ENCODE measurements at regions not wholly inside any gene's neighbourhood (a gene's known extent, or its start where the extent isn't known, plus 50 kb on each side); places are given as distances from the start of the nearest gene placed in this dataset.

DNA sequence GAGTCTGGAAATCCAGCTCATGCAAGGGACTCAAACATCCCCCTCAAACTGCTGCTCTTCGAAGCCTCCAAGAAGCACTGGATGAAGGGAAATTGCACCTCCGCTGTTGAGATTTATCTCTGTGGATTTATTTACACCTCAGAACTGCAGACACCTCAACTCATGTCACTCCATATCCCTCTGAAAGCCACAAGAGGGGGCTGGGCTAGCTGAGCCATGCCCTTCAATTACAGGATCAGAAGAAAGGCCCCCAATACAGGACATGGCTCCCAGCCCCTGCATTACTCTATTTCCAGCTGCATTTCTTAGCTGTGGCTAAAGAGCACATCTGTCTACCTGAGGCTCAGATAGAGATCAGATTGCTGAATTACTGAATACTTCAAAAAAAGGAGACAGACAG, 103.1 kb upstream of the DYNLRB2 start:
- TF ChIP-seq, protein P1, sequence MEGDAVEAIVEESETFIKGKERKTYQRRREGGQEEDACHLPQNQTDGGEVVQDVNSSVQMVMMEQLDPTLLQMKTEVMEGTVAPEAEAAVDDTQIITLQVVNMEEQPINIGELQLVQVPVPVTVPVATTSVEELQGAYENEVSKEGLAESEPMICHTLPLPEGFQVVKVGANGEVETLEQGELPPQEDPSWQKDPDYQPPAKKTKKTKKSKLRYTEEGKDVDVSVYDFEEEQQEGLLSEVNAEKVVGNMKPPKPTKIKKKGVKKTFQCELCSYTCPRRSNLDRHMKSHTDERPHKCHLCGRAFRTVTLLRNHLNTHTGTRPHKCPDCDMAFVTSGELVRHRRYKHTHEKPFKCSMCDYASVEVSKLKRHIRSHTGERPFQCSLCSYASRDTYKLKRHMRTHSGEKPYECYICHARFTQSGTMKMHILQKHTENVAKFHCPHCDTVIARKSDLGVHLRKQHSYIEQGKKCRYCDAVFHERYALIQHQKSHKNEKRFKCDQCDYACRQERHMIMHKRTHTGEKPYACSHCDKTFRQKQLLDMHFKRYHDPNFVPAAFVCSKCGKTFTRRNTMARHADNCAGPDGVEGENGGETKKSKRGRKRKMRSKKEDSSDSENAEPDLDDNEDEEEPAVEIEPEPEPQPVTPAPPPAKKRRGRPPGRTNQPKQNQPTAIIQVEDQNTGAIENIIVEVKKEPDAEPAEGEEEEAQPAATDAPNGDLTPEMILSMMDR (IDR thresholded peaks at IDR 0.05; ENCODE audit: insufficient read depth, low read length, poor library complexity, severe bottlenecking), result no peak
- no peak for TF ChIP-seq EZH2phosphoT487 (conservative IDR thresholded peaks at IDR 0.05; ENCODE audit: low read length)

Measured in SU-DHL-6 (cell line).